AG04450 (cell line): ENCODE measurements at regions not wholly inside any gene's neighbourhood (a gene's known extent, or its start where the extent isn't known, plus 50 kb on each side); places are given as distances from the start of the nearest gene placed in this dataset.
A peak's percentile ranks its signal among the peaks of the same experiment; 100 is the strongest.

Experiments
- CTCF ChIA-PET: fragments of 300-600, 350-600 bp; formaldehyde crosslinking; extraction: SDS; loops from one replicate; lab custom pipeline; 2022; ENCODE audit warnings: antibody characterized with exemption, inconsistent platforms; lab: Charles Lee
- POLR2A ChIA-PET: fragments of 350-600 bp; formaldehyde crosslinking; extraction: SDS; loops from one replicate; lab custom pipeline; 2021; ENCODE audit warnings: antibody characterized with exemption, inconsistent platforms; lab: Yijun Ruan, JAX
- DNase-seq: peaks from one replicate; pipeline ENCODE4 v3.0.0-alpha.2; 2011; ENCODE audit warnings: low read depth, low spot score
- H3K27ac ChIP-seq: one replicate; pipeline ENCODE4 v1.5.1; 2012; ENCODE audit warnings: low read depth, low read length, control low read depth
- H3K27me3 ChIP-seq: one replicate; pipeline ENCODE4 v1.6.0; 2012; ENCODE audit warnings: low read length; ENCODE audit not compliant: control insufficient read depth, insufficient read depth
- H3K4me3 ChIP-seq: 2 replicates; pipeline ENCODE4 v1.5.1; 2011; ENCODE audit warnings: mild to moderate bottlenecking, low read depth, low read length, control low read depth
- H3K9me3 ChIP-seq: 2 replicates; pipeline ENCODE4 v1.5.1; 2012; ENCODE audit warnings: low read length; ENCODE audit not compliant: control insufficient read depth, insufficient read depth
- TF ChIP-seq, protein P1 (sequence below): IDR thresholded peaks from 2 replicates; pipeline ENCODE4 v1.5.1; 2011; ENCODE audit warnings: low read depth, low read length, control low read depth, inconsistent platforms

GRCh38 chr5:15290953-15291352, 209.0 kb upstream of the FBXL7 start:
- ChIA-PET POLR2A (no interaction called here), CTCF (interaction anchor here (0.8 to 1.3 kb wide), 2 partner anchors 10 to 534 kb away, joined by 3 read pairs; no protein-coding TSS in a partner anchor)
- DNase-seq: no peak
- Histone ChIP-seq H3K4me3 (no peak overlapping the region), H3K27me3 (no peaks in the 10 kb centered on the region), H3K9me3 (no peaks in the 10 kb centered on the region; the same call in 1 of the 2 replicates), H3K27ac (no peak overlapping the region)
- TF ChIP-seq, protein P1, sequence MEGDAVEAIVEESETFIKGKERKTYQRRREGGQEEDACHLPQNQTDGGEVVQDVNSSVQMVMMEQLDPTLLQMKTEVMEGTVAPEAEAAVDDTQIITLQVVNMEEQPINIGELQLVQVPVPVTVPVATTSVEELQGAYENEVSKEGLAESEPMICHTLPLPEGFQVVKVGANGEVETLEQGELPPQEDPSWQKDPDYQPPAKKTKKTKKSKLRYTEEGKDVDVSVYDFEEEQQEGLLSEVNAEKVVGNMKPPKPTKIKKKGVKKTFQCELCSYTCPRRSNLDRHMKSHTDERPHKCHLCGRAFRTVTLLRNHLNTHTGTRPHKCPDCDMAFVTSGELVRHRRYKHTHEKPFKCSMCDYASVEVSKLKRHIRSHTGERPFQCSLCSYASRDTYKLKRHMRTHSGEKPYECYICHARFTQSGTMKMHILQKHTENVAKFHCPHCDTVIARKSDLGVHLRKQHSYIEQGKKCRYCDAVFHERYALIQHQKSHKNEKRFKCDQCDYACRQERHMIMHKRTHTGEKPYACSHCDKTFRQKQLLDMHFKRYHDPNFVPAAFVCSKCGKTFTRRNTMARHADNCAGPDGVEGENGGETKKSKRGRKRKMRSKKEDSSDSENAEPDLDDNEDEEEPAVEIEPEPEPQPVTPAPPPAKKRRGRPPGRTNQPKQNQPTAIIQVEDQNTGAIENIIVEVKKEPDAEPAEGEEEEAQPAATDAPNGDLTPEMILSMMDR: no peak

DNA sequence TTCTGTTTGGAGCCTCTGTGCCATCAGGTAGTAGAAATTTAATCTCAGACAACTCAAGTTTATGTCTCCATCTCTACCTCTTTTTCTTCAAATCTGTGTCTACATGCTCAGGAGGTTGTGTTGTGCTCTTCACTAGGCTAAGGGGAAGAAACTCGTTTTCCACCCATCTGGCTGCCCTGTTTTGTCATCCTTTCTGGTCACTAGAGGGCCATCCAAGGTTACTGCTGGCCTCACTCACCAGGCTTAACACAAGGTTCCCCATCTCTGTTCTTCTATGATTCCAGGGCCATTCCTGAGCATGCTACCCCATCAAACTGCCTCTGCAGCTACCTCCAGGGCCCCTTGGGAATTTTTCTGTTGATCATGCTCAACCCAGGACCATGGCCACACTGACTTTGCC, 213.3 kb upstream of the FBXL7 start:
- Histone ChIP-seq H3K4me3 (no peak overlapping the region), H3K27me3 (no peaks in the 10 kb centered on the region), H3K9me3 (no peaks in the 10 kb centered on the region), H3K27ac (no peak overlapping the region)
- POLR2A ChIA-PET: no interaction called here
- TF ChIP-seq, protein P1: no peak
- CTCF ChIA-PET: no interaction called here
- no peak for DNase-seq

- H3K9me3 ChIP-seq: no peaks in the 10 kb centered on the region
- no peak overlapping the region for H3K27ac ChIP-seq
- POLR2A ChIA-PET: no interaction called here
- CTCF ChIA-PET: no interaction called here
- TF ChIP-seq, protein P1: no peak
- peak overlapping the region; percentile 10; the same call in 1 of the 2 replicates for H3K4me3 ChIP-seq
- DNase-seq: peak; percentile 26
- no peaks in the 10 kb centered on the region for H3K27me3 ChIP-seq
These were observed 213.9 kb upstream of the FBXL7 start for GRCh38 chr5:15285901-15286583.

- peaks cover 2% of the 10 kb centered on the region for H3K27me3 ChIP-seq
- CTCF ChIA-PET: no interaction called here
- POLR2A ChIA-PET: no interaction called here
- TF ChIP-seq, protein P1: no peak
- no peaks in the 10 kb centered on the region for H3K9me3 ChIP-seq
- no peak for DNase-seq
- H3K27ac ChIP-seq: no peak overlapping the region
- H3K4me3 ChIP-seq: no peak overlapping the region
These were observed 215.3 kb upstream of the FBXL7 start for GRCh38 chr5:15284706-15285105.

- Histone ChIP-seq H3K9me3 (no peaks in the 10 kb centered on the region), H3K4me3 (no peak overlapping the region), H3K27me3 (peaks cover 2% of the 10 kb centered on the region), H3K27ac (no peak overlapping the region)
- ChIA-PET CTCF (no interaction called here), POLR2A (no interaction called here)
- TF ChIP-seq, protein P1: no peak
- DNase-seq: no peak
These were observed 216.9 kb upstream of the FBXL7 start for GRCh38 chr5:15283076-15283475.
